ENCODE measurements at regions not wholly inside any gene's neighbourhood (a gene's known extent, or its start where the extent isn't known, plus 50 kb on each side); places are given as distances from the start of the nearest gene placed in this dataset.

DNA sequence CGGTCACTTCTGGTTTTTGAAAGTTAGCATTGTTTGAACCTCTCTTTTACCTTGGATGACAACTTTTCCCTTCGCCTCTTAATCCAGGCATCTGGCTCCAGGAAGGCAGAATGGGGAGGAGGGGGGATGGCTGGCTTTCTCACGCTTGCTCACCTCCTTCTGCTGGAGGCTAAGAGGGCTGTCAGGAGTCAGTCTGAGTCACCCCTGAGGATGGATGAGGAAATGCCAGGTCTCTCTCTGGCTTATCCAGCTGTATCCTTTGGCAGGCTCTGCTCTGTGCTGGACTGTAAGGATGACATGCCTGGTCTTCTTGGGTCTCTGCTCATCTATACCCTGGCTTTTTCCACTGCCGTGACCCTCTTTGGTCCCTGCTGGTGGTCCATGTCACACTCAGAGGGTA lies 142.9 kb upstream of the GYPC start:
- H2AFZ ChIP-seq = no peak overlapping the region
- no peaks in the 10 kb centered on the region for H3K79me2 ChIP-seq
- H3K9me3 ChIP-seq (ENCODE audit: low read depth) = no peaks in the 10 kb centered on the region
- H3K36me3 ChIP-seq (replicated peaks; ENCODE audit: insufficient read depth, low read depth) = no peaks in the 10 kb centered on the region
- whole genome bisulfite sequencing (ENCODE audit: low lambda C conversion rate, missing lambda C conversion rate) = 70% methylated on average over 4 of the region's 4 CpGs
- no peaks in the 10 kb centered on the region for H3K27me3 ChIP-seq
- H3K27ac ChIP-seq = no peak overlapping the region
- DNase-seq (ENCODE audit: low spot score) = peak; percentile 34
- TF ChIP-seq CTCF (IDR thresholded peaks at IDR 0.05; ENCODE audit: poor library complexity) = no peak
- no peak for TF ChIP-seq EZH2phosphoT487 (IDR thresholded peaks at IDR 0.05; ENCODE audit: low read depth, severe bottlenecking, unreplicated experiment)
- TF ChIP-seq EZH2 (IDR thresholded peaks at IDR 0.05; ENCODE audit: borderline replicate concordance) = no peak
- no peak overlapping the region for H3K4me2 ChIP-seq
- H4K20me1 ChIP-seq (ENCODE audit: insufficient read depth, poor library complexity, severe bottlenecking) = no peaks in the 10 kb centered on the region
- H3K4me1 ChIP-seq (ENCODE audit: insufficient read depth) = no peaks in the 10 kb centered on the region
- H3K4me3 ChIP-seq = no peak overlapping the region
- H3K9me2 ChIP-seq (replicated peaks; ENCODE audit: insufficient read depth) = no peaks in the 10 kb centered on the region

DNA sequence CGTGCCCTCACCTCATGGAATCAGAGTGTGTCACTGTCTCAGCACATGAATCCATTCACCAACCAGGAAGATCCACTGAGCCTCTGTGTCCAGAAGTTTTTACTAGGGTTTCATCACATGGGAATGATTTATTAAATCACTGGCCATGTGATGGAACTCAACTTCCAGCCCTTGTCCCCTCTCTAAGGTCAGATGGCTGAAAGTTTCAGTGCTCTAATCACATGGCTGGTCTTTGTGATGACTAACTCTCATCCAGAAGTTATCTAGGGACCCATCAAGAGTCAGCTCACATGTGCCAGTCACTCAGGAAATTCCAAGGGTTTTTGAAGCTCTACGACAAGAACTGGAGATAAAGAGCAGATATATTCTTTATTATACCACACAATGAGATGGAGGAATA lies 140.5 kb upstream of the GYPC start:
- no peaks in the 10 kb centered on the region for H3K9me3 ChIP-seq (ENCODE audit: low read depth)
- no peak for DNase-seq (ENCODE audit: low spot score)
- H2AFZ ChIP-seq = no peak overlapping the region
- H3K36me3 ChIP-seq (replicated peaks; ENCODE audit: insufficient read depth, low read depth) = no peaks in the 10 kb centered on the region
- H3K9me2 ChIP-seq (replicated peaks; ENCODE audit: insufficient read depth) = no peaks in the 10 kb centered on the region
- H3K27ac ChIP-seq = no peak overlapping the region
- 84% methylated on average over 2 of the region's 2 CpGs for WGBS (ENCODE audit: low lambda C conversion rate, missing lambda C conversion rate)
- H3K4me2 ChIP-seq = no peak overlapping the region
- no peaks in the 10 kb centered on the region for H3K79me2 ChIP-seq
- TF ChIP-seq EZH2phosphoT487 (IDR thresholded peaks at IDR 0.05; ENCODE audit: low read depth, severe bottlenecking, unreplicated experiment) (no peak), EZH2 (IDR thresholded peaks at IDR 0.05; ENCODE audit: borderline replicate concordance) (no peak), CTCF (IDR thresholded peaks at IDR 0.05; ENCODE audit: poor library complexity) (no peak)
- H3K4me3 ChIP-seq = no peak overlapping the region
- H4K20me1 ChIP-seq (ENCODE audit: insufficient read depth, poor library complexity, severe bottlenecking) = no peaks in the 10 kb centered on the region
- no peaks in the 10 kb centered on the region for H3K27me3 ChIP-seq
- H3K4me1 ChIP-seq (ENCODE audit: insufficient read depth) = no peaks in the 10 kb centered on the region

- Histone ChIP-seq H3K9me2 (replicated peaks; ENCODE audit: insufficient read depth) (no peaks in the 10 kb centered on the region), H3K4me2 (no peak overlapping the region), H3K27me3 (no peaks in the 10 kb centered on the region), H3K4me1 (ENCODE audit: insufficient read depth) (no peaks in the 10 kb centered on the region), H3K79me2 (no peaks in the 10 kb centered on the region), H2AFZ (no peak overlapping the region), H3K4me3 (no peak overlapping the region), H3K9me3 (ENCODE audit: low read depth) (no peaks in the 10 kb centered on the region), H4K20me1 (ENCODE audit: insufficient read depth, poor library complexity, severe bottlenecking) (no peaks in the 10 kb centered on the region), H3K27ac (no peak overlapping the region), H3K36me3 (replicated peaks; ENCODE audit: insufficient read depth, low read depth) (no peaks in the 10 kb centered on the region)
- DNase-seq (ENCODE audit: low spot score) = no peak
- WGBS (ENCODE audit: low lambda C conversion rate, missing lambda C conversion rate) = 62% methylated on average over 2 of the region's 2 CpGs
- TF ChIP-seq EZH2 (IDR thresholded peaks at IDR 0.05; ENCODE audit: borderline replicate concordance) = no peak
- no peak for TF ChIP-seq CTCF (IDR thresholded peaks at IDR 0.05; ENCODE audit: poor library complexity)
- TF ChIP-seq EZH2phosphoT487 (IDR thresholded peaks at IDR 0.05; ENCODE audit: low read depth, severe bottlenecking, unreplicated experiment) = no peak
Observed at GRCh38 chr2:126518196-126518595, 137.8 kb upstream of the GYPC start.
